Muscle of leg (tissue), 3 donors: ENCODE measurements at regions not wholly inside any gene's neighbourhood (a gene's known extent, or its start where the extent isn't known, plus 50 kb on each side); places are given as distances from the start of the nearest gene placed in this dataset.
"Not testable (repeated sequence)": the region's sequence is repeated elsewhere in the genome, so short reads cannot be mapped to it uniquely, and the experiment has no call there.

Source experiments
- DNase-seq: peaks from one replicate; pipeline ENCODE4 v3.0.0; 2013
- H3K27ac ChIP-seq: one replicate; pipeline ENCODE4 v1.5.1; 2013; ENCODE audit warnings: mild to moderate bottlenecking, low read length, control low read depth
- H3K27me3 ChIP-seq: one replicate; pipeline ENCODE4 v1.6.1; 2013; ENCODE audit warnings: low read length; ENCODE audit not compliant: control insufficient read depth, insufficient read depth
- H3K36me3 ChIP-seq: one replicate; pipeline ENCODE4 v1.6.1; 2013; ENCODE audit warnings: low read length; ENCODE audit not compliant: control insufficient read depth, insufficient read depth
- H3K4me1 ChIP-seq: one replicate; pipeline ENCODE4 v1.6.1; 2013; ENCODE audit warnings: low read length; ENCODE audit not compliant: control insufficient read depth, insufficient read depth
- H3K4me3 ChIP-seq: one replicate; pipeline ENCODE4 v1.5.1; 2013; ENCODE audit warnings: low read length, control low read depth
- H3K9me3 ChIP-seq: replicated peaks from 2 replicates; pipeline ENCODE4 v1.6.1; 2013; ENCODE audit warnings: low read depth, low read length; ENCODE audit not compliant: control insufficient read depth
- WGBS: methylation state at CpG from one replicate; pipeline ENCODE4 v1.1.5; 2013; ENCODE audit warnings: missing lambda C conversion rate; ENCODE audit not compliant: insufficient coverage; 5-methylcytosine and 5-hydroxymethylcytosine counted together

- H3K9me3 ChIP-seq = peaks cover 4% of the 10 kb centered on the region
- H3K27ac ChIP-seq = no peak overlapping the region
- no peak for DNase-seq
- H3K27me3 ChIP-seq = no peaks in the 10 kb centered on the region
- no peaks in the 10 kb centered on the region for H3K4me1 ChIP-seq
- no peaks in the 10 kb centered on the region for H3K36me3 ChIP-seq
- H3K4me3 ChIP-seq = no peak overlapping the region
Measured at GRCh38 chr12:90576707-90577106, 378.3 kb downstream of the CCER1 start.

GRCh38 chr12:90575995-90576394 is 379.0 kb downstream of the CCER1 start:
- Histone ChIP-seq H3K9me3 (peaks cover 4% of the 10 kb centered on the region), H3K4me1 (no peaks in the 10 kb centered on the region), H3K36me3 (no peaks in the 10 kb centered on the region), H3K27me3 (no peaks in the 10 kb centered on the region), H3K27ac (no peak overlapping the region), H3K4me3 (no peak overlapping the region)
- peak; percentile 10 for DNase-seq
- 50% methylated on average over 1 of the region's 2 CpGs for WGBS

- Histone ChIP-seq H3K27me3 (no peaks in the 10 kb centered on the region), H3K9me3 (peaks cover 4% of the 10 kb centered on the region), H3K4me3 (no peak overlapping the region), H3K27ac (no peak overlapping the region), H3K4me1 (no peaks in the 10 kb centered on the region), H3K36me3 (no peaks in the 10 kb centered on the region)
- no peak for DNase-seq
- 83% methylated on average over 1 of the region's 2 CpGs for WGBS
Measured at GRCh38 chr12:90574676-90575075, 380.3 kb downstream of the CCER1 start.

- H3K4me3 ChIP-seq = no peak overlapping the region
- no peaks in the 10 kb centered on the region for H3K9me3 ChIP-seq
- no CpG with 5 or more reads among the region's 1 CpG for WGBS
- H3K36me3 ChIP-seq = no peaks in the 10 kb centered on the region
- no peaks in the 10 kb centered on the region for H3K27me3 ChIP-seq
- H3K27ac ChIP-seq = no peak overlapping the region
- no peak for DNase-seq
- H3K4me1 ChIP-seq = no peaks in the 10 kb centered on the region
Measured at GRCh38 chr12:90572778-90573177, 382.2 kb downstream of the CCER1 start.

- Histone ChIP-seq H3K36me3 (no peaks in the 10 kb centered on the region), H3K4me3 (no peak overlapping the region), H3K9me3 (peaks cover 7% of the 10 kb centered on the region), H3K4me1 (no peaks in the 10 kb centered on the region), H3K27ac (no peak overlapping the region), H3K27me3 (no peaks in the 10 kb centered on the region)
- no peak for DNase-seq
- WGBS = no CpG with 5 or more reads among the region's 1 CpG
Measured at GRCh38 chr12:90569685-90570084, 385.3 kb downstream of the CCER1 start.

- no peak overlapping the region for H3K4me3 ChIP-seq
- DNase-seq = peak; percentile 41
- H3K4me1 ChIP-seq = no peaks in the 10 kb centered on the region
- H3K27ac ChIP-seq = no peak overlapping the region
- H3K9me3 ChIP-seq = peaks cover 7% of the 10 kb centered on the region
- H3K36me3 ChIP-seq = no peaks in the 10 kb centered on the region
- H3K27me3 ChIP-seq = no peaks in the 10 kb centered on the region
Measured at GRCh38 chr12:90562671-90563070, 392.3 kb downstream of the CCER1 start.

- WGBS = no CpG with 5 or more reads among the region's 1 CpG
- Histone ChIP-seq H3K9me3 (no peaks in the 10 kb centered on the region), H3K4me3 (no peak overlapping the region), H3K36me3 (no peaks in the 10 kb centered on the region), H3K27me3 (no peaks in the 10 kb centered on the region), H3K27ac (no peak overlapping the region), H3K4me1 (no peaks in the 10 kb centered on the region)
- no peak for DNase-seq
Measured at GRCh38 chr12:90548595-90548994, 406.4 kb downstream of the CCER1 start.

- no peak overlapping the region for H3K27ac ChIP-seq
- no peak for DNase-seq
- H3K4me1 ChIP-seq = no peaks in the 10 kb centered on the region
- H3K36me3 ChIP-seq = no peaks in the 10 kb centered on the region
- no peaks in the 10 kb centered on the region for H3K9me3 ChIP-seq
- no peaks in the 10 kb centered on the region for H3K27me3 ChIP-seq
- no peak overlapping the region for H3K4me3 ChIP-seq
- no CpG with 5 or more reads among the region's 3 CpGs for WGBS
Measured at GRCh38 chr12:90546511-90546910, 408.5 kb downstream of the CCER1 start.

GRCh38 chr12:90543841-90544240 is 411.1 kb downstream of the CCER1 start:
- peak; percentile 8 for DNase-seq

GRCh38 chr12:90543374-90543773 is 411.6 kb downstream of the CCER1 start:
- Histone ChIP-seq H3K36me3 (no peaks in the 10 kb centered on the region), H3K9me3 (no peaks in the 10 kb centered on the region), H3K27ac (no peak overlapping the region), H3K4me3 (no peak overlapping the region), H3K27me3 (no peaks in the 10 kb centered on the region), H3K4me1 (no peaks in the 10 kb centered on the region)
- peak; percentile 4 for DNase-seq
- no CpG with 5 or more reads among the region's 1 CpG for WGBS

More at GRCh38 chr12:90543841-90544240, 411.1 kb downstream of the CCER1 start:
- Histone ChIP-seq H3K4me3 (no peak overlapping the region), H3K27ac (no peak overlapping the region), H3K9me3 (no peaks in the 10 kb centered on the region), H3K36me3 (no peaks in the 10 kb centered on the region), H3K4me1 (no peaks in the 10 kb centered on the region), H3K27me3 (no peaks in the 10 kb centered on the region)
- no CpG with 5 or more reads among the region's 4 CpGs for WGBS

GRCh38 chr12:90542852-90543251 is 412.1 kb downstream of the CCER1 start:
- not testable (repeated sequence) for H3K27ac ChIP-seq, H3K9me3 ChIP-seq, H3K36me3 ChIP-seq, H3K27me3 ChIP-seq, H3K4me1 ChIP-seq, DNase-seq, H3K4me3 ChIP-seq
- no CpG with 5 or more reads among the region's 1 CpG for WGBS
